ENCODE measurements at regions not wholly inside any gene's neighbourhood (a gene's known extent, or its start where the extent isn't known, plus 50 kb on each side); places are given as distances from the start of the nearest gene placed in this dataset.

DNA sequence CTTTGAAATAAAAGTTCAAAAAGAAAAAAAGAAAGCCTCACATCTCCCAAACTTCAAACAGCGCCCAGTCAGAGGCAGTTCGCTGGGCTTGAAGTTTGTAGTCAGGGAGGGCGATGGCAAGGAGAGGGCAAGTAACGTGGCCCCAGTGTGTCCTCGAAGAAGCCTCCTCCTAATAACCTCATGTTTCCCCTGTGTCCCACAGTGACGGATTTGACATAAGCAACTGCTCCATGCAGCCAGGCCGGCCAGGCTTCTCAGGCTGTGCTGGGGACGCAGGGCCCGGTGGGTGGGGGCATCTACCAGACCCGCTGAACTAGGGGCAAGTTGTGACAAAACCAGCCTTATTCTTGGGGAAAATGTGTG lies 172.2 kb downstream of the ERCC6L2 start:
- no peak for DNase-seq (ENCODE audit: low read depth)
- TF ChIP-seq, protein P1, sequence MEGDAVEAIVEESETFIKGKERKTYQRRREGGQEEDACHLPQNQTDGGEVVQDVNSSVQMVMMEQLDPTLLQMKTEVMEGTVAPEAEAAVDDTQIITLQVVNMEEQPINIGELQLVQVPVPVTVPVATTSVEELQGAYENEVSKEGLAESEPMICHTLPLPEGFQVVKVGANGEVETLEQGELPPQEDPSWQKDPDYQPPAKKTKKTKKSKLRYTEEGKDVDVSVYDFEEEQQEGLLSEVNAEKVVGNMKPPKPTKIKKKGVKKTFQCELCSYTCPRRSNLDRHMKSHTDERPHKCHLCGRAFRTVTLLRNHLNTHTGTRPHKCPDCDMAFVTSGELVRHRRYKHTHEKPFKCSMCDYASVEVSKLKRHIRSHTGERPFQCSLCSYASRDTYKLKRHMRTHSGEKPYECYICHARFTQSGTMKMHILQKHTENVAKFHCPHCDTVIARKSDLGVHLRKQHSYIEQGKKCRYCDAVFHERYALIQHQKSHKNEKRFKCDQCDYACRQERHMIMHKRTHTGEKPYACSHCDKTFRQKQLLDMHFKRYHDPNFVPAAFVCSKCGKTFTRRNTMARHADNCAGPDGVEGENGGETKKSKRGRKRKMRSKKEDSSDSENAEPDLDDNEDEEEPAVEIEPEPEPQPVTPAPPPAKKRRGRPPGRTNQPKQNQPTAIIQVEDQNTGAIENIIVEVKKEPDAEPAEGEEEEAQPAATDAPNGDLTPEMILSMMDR (IDR thresholded peaks at IDR 0.05; ENCODE audit: low read length, missing control alignments): no peak
- no peak overlapping the region for H3K4me3 ChIP-seq (replicated peaks; ENCODE audit: low read depth, low read length)

DNA sequence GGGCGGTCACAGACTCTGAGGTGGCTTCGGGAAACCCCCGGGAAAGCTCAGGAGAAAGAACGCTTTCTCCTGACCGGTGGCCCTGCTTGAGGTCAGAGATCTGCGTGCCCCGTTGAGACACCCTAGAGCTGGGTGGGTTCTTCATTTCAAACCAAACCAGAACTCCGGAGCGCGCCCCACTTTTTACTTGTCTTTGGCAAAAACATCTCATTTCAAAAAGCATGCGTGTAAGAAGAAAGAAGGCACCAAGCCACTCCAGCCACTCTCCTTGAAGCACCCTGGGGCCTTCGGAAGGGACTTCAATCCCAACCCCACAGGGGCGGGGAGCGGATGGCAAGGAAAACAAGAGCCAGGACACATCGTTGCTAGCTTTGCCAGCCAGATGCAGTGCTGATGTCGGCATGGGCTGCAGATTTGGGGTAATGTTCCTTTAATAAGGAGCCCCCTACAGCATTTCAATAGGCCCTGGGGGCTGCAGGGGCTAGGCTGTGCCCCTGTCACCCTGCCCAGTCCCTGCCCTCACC lies 171.7 kb downstream of the ERCC6L2 start:
- TF ChIP-seq, protein P1 (IDR thresholded peaks at IDR 0.05; ENCODE audit: low read length, missing control alignments): no peak
- H3K4me3 ChIP-seq (replicated peaks; ENCODE audit: low read depth, low read length): no peak overlapping the region
- no peak for DNase-seq (ENCODE audit: low read depth)

DNA sequence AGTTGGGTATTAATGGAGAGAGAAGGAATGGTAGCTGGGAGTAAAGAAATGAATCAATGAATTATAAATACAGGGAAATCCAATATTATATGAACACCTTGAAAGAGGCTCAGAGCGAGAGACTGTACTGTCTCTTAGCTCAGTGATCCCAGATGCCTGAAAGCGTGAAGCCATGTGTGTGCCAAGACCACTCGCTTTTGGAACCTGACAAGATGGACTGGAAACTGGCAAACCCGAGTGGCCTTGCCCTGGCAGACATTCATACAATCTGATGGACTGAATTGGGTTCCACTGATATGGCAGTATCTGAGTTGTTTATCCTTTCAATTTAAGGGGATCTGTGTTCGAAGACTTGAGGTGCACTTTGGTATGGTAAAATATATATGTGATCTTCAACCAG lies 170.3 kb downstream of the ERCC6L2 start:
- TF ChIP-seq, protein P1 (IDR thresholded peaks at IDR 0.05; ENCODE audit: low read length, missing control alignments): no peak

DNA sequence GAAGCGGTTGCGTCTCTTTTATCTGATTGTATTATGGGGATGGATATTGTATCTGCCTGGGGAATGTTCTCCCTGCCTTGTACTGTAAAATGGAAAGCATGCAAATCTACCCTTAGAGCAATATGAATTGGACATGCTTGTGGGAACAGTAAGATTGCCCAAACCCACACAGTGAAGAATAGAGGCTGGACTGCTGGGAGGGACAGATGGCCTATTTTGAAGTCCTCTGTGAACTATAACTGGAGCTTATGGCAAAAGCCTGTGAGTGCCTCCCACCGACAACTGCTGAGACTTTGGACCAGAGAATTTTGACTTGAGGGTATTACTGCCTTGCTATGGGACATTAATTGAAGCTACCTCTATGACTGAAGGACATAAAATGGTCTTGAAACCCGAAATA lies 168.9 kb downstream of the ERCC6L2 start:
- TF ChIP-seq, protein P1 (IDR thresholded peaks at IDR 0.05; ENCODE audit: low read length, missing control alignments): no peak
- no peak overlapping the region for H3K4me3 ChIP-seq (replicated peaks; ENCODE audit: low read depth, low read length)
- DNase-seq (ENCODE audit: low read depth): no peak

More for the DNA sequence above, 170.3 kb downstream of the ERCC6L2 start:
- H3K4me3 ChIP-seq (replicated peaks; ENCODE audit: low read depth, low read length): no peak overlapping the region
- no peak for DNase-seq (ENCODE audit: low read depth)

DNA sequence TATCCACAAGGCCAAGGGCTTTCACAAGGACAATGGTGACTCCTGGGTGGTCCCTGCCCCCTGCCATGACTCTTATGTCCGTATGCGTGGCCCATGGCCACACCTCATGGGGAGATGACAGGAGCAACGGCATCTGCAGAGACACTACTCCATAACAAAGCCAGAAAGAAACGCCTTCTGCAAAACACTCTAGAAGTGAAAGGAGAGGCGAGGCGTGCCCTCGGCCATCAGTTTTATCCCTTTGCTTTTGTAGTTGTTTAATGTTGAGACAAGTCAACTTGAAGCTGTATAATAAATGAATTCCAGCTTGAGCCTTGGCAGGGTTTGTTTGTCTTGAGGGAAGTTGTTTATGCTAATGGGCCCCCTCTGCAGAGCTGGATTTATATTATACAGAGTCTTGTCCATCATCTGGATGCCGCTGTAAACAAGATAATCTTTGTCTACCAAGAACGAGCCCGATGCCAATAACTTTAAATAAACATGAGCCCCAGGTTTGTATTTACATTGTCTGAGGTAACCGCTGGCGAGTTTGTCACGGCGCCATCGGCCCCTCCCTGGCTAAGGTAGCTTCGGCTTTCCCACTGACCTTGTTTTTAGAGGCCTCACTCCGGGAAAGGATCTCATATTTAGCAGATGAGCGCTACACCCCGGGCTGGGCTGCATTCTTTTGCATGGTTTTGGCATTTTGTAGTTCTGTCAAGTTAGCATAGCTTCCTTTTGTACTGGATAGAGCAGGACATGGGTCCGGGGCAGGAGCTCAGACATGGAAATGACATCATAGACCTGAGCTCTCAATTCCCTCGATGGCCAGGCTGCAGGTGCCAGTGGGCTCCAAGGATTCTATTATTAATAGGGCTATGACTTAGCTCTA lies 165.3 kb downstream of the ERCC6L2 start:
- no peak for DNase-seq (ENCODE audit: low read depth)
- TF ChIP-seq, protein P1 (IDR thresholded peaks at IDR 0.05; ENCODE audit: low read length, missing control alignments): no peak

DNA sequence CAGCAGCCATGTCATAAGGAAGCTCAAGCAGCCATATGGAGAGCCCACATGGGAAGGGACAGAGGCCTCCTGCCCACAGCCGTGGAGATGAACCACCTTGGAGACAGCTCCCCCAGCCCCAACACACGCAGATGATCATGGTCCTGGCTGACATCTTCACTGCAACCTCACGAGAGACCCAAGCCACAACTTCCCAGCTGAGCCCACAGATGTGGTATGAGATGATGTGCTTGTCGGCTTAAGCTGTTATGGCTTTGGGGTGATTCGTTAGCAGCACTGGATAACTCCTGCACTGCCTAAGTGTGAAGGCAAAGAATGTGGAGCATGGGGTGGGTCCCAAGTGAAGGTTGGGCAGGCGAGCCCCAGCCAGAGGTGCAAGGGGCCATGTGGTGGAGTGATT lies 163.4 kb downstream of the ERCC6L2 start:
- DNase-seq (ENCODE audit: low read depth): no peak
- TF ChIP-seq, protein P1 (IDR thresholded peaks at IDR 0.05; ENCODE audit: low read length, missing control alignments): no peak
- H3K4me3 ChIP-seq (replicated peaks; ENCODE audit: low read depth, low read length): no peak overlapping the region

More for the DNA sequence above, 165.3 kb downstream of the ERCC6L2 start:
- no peak overlapping the region for H3K4me3 ChIP-seq (replicated peaks; ENCODE audit: low read depth, low read length)
